Activated CD8-positive, alpha-beta memory T cell treated with anti-CD3 and anti-CD28 coated beads for 48 hours (primary cell): ENCODE measurements at regions not wholly inside any gene's neighbourhood (a gene's known extent, or its start where the extent isn't known, plus 50 kb on each side); places are given as distances from the start of the nearest gene placed in this dataset.

ENCODE experiments used
- DNase-seq, 3 experiments: peaks; one replicate each; pipeline ENCODE4 v3.0.0-alpha.2; 2020; ENCODE audit warnings: low read depth in 2 of 3, low spot score in 2 of 3

DNA sequence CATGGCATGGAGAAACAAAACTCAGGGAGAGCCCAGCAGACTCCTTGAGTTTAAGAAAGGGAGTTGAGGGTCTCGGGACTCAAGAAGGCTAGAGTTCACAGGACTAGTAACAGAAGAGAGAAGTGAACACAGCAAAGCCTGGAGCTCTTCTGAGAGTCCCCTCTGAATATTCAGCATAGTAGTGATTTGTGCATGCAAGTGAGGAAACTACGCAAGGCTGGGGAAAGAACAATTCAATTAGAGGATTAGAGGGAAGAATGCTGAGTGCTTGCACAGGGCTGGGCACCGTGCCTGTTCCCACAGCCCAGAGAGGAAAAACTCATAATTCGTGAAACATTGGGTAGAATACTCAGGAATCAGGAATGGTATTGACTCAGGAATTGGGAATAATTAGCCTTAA is 540.0 kb upstream of the SALL1 start:
- DNase-seq: no peak

GRCh38 chr16:51685498-51685897 is 534.4 kb upstream of the SALL1 start:
- no peak for DNase-seq

GRCh38 chr16:51683882-51684281 is 532.8 kb upstream of the SALL1 start:
- no peak for DNase-seq

DNA sequence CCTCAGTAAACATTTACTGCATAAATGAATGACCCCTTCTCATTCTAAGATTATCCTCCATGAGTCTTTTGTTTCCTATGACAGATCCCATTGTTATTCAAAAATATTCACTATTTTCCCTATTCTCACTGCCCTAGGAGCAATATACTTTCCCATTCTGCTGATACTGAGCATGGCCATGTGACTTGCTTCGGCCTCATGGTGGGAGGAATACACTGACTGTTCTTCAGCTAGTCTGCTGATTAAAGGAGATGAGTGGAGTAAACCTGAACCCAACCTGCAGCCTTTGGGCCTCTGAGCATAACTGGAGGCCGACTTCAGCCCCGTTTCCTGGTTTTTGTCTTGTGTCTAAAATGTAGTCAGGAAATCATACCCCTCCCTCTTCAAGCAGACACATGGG is 531.8 kb upstream of the SALL1 start:
- no peak for DNase-seq

- DNase-seq: no peak
Observed at GRCh38 chr16:51674615-51675014, 523.5 kb upstream of the SALL1 start.

DNA sequence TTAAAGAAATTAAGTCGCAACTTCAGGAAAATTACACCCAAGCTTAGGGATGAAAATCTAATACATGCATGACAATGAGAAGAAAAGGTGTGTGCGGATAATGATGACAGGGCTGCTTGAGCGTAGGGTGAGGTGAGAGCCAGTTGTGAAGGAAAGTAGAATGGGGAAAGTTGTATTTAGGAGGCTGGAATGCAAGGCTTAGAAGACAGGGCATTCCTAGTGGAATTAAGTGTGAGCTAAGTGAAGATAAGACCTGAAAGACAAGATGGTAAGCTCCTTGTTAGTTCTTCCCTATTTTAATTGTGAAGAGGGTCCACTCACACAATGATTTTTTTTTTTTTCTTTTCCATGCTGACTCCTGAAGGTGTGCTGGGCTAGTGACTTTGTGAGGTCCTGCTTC is 519.5 kb upstream of the SALL1 start:
- DNase-seq: no peak

DNA sequence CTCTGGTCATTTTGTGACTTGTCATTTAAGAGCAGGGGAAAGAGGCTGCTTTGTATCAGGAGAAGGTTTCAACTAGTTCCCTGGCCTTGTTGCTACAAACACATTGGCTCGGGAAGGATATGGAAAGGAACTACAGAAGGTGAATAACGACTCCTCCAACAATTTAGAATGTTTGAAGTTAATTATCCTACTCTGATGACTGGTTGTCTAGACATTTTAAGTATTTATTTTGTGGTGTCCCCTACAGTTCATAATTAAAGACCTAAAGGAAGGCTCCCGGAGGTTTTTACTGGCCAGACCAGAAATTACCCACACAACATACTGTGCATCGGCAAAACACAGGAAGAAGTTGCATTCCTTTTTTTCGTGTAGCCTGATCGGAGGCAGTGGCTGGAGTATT is 515.8 kb upstream of the SALL1 start:
- DNase-seq: no peak

- DNase-seq: no peak
Observed at GRCh38 chr16:51666074-51666473, 515.0 kb upstream of the SALL1 start.

DNA sequence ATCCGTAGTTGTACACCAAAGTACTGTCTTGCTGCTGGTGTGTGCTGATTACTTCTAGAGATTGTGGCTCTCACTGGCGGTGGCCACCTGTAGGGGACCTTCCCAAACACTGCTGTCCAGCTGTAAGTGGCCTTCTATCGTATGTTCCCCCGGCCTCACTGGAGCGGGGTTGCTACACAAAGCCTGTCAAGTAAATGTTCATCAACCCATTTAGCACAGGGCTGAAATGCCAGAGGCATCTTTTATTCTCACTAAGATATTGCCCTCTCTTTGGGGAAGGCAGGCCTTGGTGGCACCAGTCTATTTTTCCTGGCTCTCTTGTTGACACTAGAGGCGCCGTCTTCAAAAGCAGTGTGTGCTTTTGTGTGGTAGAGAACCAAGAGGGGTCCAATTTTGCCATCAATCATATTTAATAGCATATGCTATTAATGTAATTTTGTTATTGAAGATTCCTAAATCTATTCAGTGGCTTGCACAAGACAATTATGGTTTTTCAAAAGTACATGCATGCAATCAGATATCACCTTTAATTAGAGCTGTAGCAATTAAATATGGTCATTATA is 514.4 kb upstream of the SALL1 start:
- no peak for DNase-seq

DNA sequence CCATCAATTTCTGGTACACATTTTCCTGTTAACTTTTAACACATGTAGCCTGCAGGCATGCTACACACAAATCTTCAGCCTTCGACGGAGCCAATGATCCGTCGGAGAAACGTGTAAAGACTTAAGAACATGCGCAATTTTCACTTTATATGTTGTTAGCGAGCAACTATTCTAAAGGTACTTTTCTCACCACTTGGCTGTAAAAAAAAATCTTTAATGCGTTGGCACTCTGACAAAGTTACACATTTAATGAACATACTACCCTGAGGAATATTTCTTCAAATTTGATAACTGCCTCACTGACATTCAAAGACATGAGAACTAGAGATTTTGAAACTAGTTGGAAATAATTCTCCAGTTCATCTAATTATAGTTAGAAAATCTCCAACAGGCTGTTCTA is 507.5 kb upstream of the SALL1 start:
- DNase-seq: no peak

DNA sequence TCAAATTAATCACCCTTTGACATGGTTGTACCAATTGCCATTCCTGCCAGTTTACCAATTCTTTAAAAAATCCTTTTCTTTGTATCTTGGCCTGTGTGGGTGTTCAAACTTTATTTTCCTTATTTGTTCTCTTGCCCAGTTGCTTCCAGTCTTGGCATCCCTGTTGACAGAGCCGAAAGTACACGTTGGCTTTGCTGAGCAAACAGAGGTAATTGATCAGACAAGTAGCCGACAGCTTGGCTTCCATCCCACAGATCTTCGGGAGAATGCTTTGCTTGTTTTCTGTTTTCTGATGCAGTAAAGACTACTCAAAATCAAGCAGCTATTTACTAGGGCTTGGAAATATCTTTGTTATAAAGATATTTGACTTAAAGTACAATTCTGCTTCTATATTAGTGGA is 506.8 kb upstream of the SALL1 start:
- no peak for DNase-seq

DNA sequence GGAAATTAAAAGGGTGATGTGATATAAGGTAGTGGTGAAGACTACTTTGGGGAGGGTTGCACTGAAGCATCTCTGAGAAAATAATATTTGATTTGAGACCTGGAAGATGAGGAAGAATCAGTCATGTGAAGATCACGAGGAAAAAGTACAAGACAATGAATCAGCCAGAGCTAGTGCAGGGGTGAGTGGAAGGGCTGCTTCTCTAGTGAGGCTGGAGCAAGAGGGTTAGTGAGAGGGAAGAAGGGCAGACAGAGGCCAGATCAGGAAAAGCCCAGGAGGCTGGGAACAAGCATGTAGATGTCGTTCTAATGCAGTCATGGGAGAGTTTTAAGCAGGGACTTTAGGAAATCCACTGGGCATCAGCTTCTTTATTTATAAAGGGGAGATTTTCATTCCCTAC is 504.2 kb upstream of the SALL1 start:
- DNase-seq: no peak

DNA sequence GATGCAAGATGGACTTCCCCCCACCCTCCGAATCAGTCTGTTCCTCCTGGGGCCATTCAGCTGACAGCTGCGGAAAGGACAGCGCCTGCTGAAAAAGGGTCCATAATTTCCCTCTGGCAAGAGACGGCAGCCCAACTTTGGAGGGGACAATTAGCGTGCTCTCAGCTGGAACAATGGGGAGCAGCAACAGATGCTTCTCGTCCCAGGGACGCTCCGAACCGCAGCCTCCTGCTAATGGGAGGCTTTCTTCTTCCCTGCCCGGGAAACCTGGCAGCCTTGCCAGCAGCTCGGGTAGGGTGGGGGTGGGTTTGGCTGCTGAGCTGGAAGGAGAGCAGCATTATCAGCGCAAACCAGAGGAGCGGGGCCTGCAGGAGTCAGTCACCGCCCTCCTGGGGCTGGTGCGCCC is 500.0 kb upstream of the SALL1 start:
- no peak for DNase-seq

GRCh38 chr16:51649631-51650030 is 498.6 kb upstream of the SALL1 start:
- DNase-seq: no peak

DNA sequence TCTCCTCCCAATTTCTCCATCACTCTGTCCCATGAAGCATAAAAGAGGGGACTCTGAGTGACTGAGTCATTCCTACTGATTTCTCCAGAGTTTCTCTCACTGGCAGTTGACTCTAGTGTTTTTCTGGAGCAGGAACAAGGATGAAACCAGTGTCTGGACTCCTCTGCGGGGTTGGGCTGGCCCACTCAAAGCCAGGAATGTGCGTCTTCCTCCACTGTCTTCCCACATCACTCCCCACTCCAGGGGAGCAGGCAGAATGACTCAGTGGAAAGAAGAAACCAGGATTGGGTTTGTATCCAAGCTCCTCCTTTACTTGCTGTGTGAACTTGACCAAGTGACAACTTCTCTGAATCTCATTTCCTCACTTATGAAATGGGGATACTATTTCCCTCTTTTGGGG is 497.5 kb upstream of the SALL1 start:
- DNase-seq: no peak

- no peak for DNase-seq
Observed at GRCh38 chr16:51641191-51641765, 490.2 kb upstream of the SALL1 start.

DNA sequence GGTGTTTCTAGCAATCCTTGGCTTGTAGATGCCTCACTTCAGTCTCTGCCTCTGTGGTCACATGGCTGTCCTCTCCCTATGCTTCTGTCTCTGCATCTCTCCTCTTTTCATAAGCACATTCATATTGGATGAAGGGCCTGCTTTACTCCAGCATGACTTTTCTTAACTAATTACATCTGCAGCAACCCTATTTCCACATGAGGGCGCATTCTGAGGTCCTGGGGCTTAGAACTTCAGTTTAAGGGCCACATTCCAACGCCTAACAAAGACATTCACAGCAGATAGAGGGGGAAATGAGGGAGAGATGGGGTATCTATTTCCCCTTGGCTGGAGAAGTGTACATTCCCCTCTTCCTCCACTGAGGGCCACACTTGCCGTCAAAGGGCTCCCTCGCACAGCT is 489.1 kb upstream of the SALL1 start:
- no peak for DNase-seq

DNA sequence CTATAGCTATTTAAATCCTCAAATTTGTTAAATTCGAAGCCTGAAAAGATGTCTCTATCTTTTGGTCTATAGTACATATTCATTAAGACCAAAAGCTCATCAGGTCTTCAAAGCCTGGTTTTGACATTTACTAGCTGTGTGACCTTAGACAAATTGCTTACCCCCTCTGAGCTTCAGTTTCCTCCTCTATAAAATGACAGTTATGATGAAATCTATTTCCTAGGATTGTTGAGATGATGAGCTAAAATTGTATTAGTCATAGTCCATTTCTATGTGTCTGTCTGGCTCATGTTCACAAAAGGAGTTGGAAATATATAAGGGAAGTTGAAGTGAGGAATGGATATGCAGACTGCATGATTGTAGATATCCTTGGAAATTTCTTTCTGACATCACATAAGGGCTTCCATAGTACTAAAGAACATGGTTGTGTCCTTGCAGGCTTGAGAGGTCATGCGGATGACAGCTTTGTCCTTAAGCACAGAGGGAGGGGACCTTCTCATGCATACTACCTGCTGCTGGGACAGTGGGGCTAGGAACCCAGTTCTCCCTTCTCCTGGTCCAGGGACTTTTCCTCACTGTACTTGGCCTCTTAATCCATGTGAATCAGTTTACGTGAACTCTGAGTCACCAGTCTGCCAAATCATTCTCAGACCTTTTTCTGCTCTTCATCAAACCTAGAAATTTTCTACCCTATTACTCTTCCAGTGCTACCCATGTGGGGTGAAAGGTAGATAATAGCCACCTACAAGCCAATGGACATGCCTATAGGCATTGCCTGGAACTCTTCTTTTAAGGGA is 487.5 kb upstream of the SALL1 start:
- no peak for DNase-seq

DNA sequence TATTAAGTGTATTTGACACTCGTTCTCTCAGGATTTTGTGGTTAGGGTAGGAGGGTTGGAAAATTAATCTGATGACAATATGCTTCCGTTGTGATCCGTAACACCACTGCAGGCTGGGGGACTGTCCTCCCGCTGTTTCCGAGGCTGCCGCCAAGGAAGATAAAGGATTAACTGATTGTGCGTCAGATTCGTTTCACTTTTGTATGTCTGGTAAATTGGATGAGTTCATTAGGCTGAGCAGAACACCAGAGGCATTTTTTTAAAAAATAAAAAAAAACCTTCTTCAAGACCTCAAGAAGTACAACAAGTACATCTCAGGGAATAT is 486.7 kb upstream of the SALL1 start:
- DNase-seq: no peak

DNA sequence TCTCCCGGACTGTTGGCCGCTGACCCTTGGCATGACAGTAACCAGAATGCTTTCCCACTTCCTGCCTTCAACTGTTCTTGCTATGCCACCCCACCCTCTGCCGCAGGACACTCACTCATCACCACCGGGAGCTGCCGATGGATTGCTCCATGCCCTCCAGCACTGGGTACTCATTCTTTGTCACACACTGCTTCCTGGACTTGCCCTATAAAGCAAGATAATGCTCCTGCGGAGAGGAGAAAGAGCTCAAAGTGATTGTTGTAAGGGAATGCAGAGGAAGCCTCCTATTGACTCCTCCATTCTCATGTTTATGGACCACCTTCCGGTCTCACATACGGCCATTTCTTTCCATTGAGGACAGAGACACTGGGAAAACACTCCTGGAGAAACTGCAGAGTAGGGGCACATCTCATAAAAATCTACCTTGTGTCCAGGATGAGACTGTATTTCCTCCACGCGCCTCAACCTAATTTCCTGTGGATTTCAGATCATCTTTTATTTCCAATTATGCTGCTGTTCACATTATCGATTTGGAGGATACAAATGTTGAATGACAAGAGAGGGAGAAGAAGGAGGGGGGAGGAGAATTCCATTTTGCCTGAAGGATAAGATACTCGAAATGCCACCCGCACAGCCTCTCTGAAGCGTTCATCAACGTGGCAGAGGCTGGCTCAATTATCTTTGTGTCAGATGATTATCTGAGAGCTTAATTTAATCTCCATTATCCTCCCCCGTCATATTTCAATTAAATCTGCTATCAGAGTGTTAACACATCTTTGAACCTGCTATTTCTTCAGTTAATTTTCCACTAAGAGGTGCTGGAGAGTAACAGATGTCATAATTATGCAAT is 486.1 kb upstream of the SALL1 start:
- DNase-seq: no peak

DNA sequence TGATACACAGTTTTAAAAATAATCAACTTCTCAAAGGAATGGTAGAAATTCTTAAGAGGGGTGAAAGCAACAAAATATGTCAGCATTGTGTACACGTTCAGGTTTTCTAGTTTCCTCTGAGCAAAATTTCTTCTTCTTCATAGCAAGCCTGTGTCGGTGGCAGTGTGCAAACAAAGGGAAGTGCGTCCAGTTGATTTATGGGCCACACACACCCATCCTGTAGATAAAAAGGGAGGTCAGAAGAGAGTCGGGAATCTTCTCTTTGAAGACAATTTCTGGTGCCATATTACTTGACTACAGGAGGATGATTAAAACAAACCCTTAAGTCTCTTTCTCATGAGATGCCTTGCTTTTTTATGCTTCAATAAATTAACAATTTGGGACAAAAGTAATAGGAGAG is 484.1 kb upstream of the SALL1 start:
- no peak for DNase-seq

DNA sequence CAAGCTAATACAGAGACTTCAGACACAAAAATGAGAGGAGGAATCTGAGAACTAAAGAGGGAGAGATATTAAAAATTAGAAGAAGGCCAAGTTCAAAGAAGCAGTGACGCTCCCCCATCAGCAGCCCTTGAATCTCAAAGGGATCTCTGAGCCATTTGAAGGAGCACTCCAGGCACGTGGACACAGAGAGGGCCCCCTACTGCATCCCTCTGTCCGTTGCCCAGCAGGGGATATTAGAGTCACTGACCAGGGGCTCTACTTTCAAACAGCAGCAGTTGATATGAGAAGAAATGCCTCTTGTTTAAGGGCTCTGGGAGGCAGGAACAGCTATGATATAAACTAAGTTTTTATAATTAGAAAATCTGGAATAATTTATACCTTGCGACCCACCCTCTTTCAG is 479.0 kb upstream of the SALL1 start:
- DNase-seq: no peak
